SK-N-SH (cell line): ENCODE measurements at regions not wholly inside any gene's neighbourhood (a gene's known extent, or its start where the extent isn't known, plus 50 kb on each side); places are given as distances from the start of the nearest gene placed in this dataset.
A peak's percentile ranks its signal among the peaks of the same experiment; 100 is the strongest.

Experiments
- CTCF ChIA-PET: fragments of 300-600, 350-600 bp; formaldehyde crosslinking; extraction: SDS; loops from one replicate; lab custom pipeline; 2021; lab: Yijun Ruan, JAX
- POLR2A ChIA-PET: fragments of 350-600 bp; sonication (Branson Sonifier 250); formaldehyde crosslinking; extraction: SDS; loops from one replicate; lab custom pipeline; 2020; ENCODE audit warnings: antibody characterized with exemption, inconsistent platforms; lab: Yijun Ruan, JAX
- DNase-seq: peaks from one replicate; pipeline ENCODE4 v3.0.0; 2012
- H2AFZ ChIP-seq: fragments of 200-600 bp; sonication (generic); 2 replicates; pipeline ENCODE4 v1.8.1; 2016; ENCODE audit warnings: antibody characterized with exemption, mild to moderate bottlenecking, low read depth
- H3F3A ChIP-seq: fragments of 200-600 bp; sonication (generic); replicated peaks from 2 replicates; pipeline ENCODE3; 2016; ENCODE audit warnings: antibody characterized with exemption, mild to moderate bottlenecking; ENCODE audit not compliant: insufficient read depth
- H3K27ac ChIP-seq, 2 experiments: fragments of 200-500 bp in 1 of 2; fragments of 200-600 bp in 1 of 2; sonication (Bioruptor generic) in 1 of 2; sonication (generic), shearing (Covaris generic) in 1 of 2; 2 replicates each; pipeline versions ENCODE4 v1.5.1 to v1.6.1; 2014 to 2016; ENCODE audit warnings: low read depth in 2 of 2, inconsistent platforms in 1 of 2, low read length in 1 of 2, mild to moderate bottlenecking in 1 of 2, mixed read lengths in 1 of 2
- H3K27me3 ChIP-seq: fragments of 200-600 bp; sonication (generic), shearing (Covaris generic); 2 replicates; pipeline ENCODE4 v1.6.1; 2016; ENCODE audit warnings: mixed run types; ENCODE audit not compliant: insufficient read depth
- H3K36me3 ChIP-seq, 2 experiments: fragments of 200-500 bp in 1 of 2; fragments of 200-600 bp in 1 of 2; sonication (Bioruptor generic) in 1 of 2; sonication (generic) in 1 of 2; replicated peaks in 1 of 2; 2 replicates each; pipeline versions ENCODE3 to v1.5.1; 2014 to 2016; ENCODE audit warnings: low read length in 1 of 2, mild to moderate bottlenecking in 1 of 2; ENCODE audit not compliant: insufficient read depth in 2 of 2, control insufficient read depth in 1 of 2
- H3K4me1 ChIP-seq, 2 experiments: fragments of 200-500 bp in 1 of 2; fragments of 200-600 bp in 1 of 2; sonication (Bioruptor generic) in 1 of 2; sonication (generic), shearing (Covaris generic) in 1 of 2; 2 replicates each; pipeline versions ENCODE4 v1.5.1 to v1.6.1; 2014 to 2016; ENCODE audit warnings: low read depth in 1 of 2, low read length in 1 of 2, mixed run types in 1 of 2; ENCODE audit not compliant: insufficient read depth in 2 of 2, control insufficient read depth in 1 of 2
- H3K4me2 ChIP-seq: fragments of 200-600 bp; sonication (generic), shearing (Covaris generic); 2 replicates; pipeline ENCODE4 v1.6.1; 2017; ENCODE audit warnings: mixed run types
- H3K4me3 ChIP-seq, 2 experiments: fragments of 200-500 bp in 1 of 2; fragments of 200-600 bp in 1 of 2; sonication (Bioruptor generic) in 1 of 2; sonication (generic), shearing (Covaris generic) in 1 of 2; 2 replicates each; pipeline versions ENCODE4 v1.5.1 to v1.8.1; 2014 to 2016; ENCODE audit warnings: low read depth in 2 of 2, inconsistent platforms in 1 of 2, low read length in 1 of 2, mild to moderate bottlenecking in 1 of 2, mixed read lengths in 1 of 2, moderate library complexity in 1 of 2
- H3K79me2 ChIP-seq: fragments of 200-600 bp; sonication (generic); 2 replicates; pipeline ENCODE4 v1.8.1; 2017; ENCODE audit warnings: mild to moderate bottlenecking; ENCODE audit not compliant: insufficient read depth
- H3K9ac ChIP-seq: fragments of 200-600 bp; sonication (generic); 2 replicates; pipeline ENCODE4 v1.6.1; 2017; ENCODE audit warnings: mixed run types
- H3K9me2 ChIP-seq: fragments of 200-600 bp; sonication (generic); 2 replicates; pipeline ENCODE4 v1.6.1; 2017; ENCODE audit warnings: mixed run types
- H3K9me3 ChIP-seq: fragments of 200-600 bp; sonication (generic); 2 replicates; pipeline ENCODE4 v1.6.1; 2017; ENCODE audit warnings: mixed run types, mild to moderate bottlenecking, moderate library complexity
- H4K20me1 ChIP-seq: fragments of 200-600 bp; sonication (generic); 2 replicates; pipeline ENCODE4 v1.6.1; 2017; ENCODE audit warnings: mild to moderate bottlenecking, mixed run types; ENCODE audit not compliant: insufficient read depth
- CHD2 ChIP-seq: fragments of 150-350 bp; IDR thresholded peaks from 2 replicates; pipeline ENCODE4 v1.6.1; 2018; ENCODE audit warnings: low read length; ENCODE audit not compliant: partially characterized antibody
- EP300 ChIP-seq, 2 experiments: IDR thresholded peaks; 2 replicates each; pipeline versions ENCODE4 v1.4.0 to v1.6.1; 2012; ENCODE audit warnings: borderline replicate concordance in 1 of 2, low read depth in 1 of 2, low read length in 1 of 2
- FOSL2 ChIP-seq: IDR thresholded peaks from 2 replicates; pipeline ENCODE4 v1.4.0; 2012; ENCODE audit warnings: low read depth, mild to moderate bottlenecking, moderate library complexity, borderline replicate concordance
- FOXJ3 ChIP-seq: sonication (generic); formaldehyde crosslinking; IDR thresholded peaks from 2 replicates; pipeline ENCODE4 v1.5.1; 2020; ENCODE audit warnings: mild to moderate bottlenecking, missing genetic modification reagents
- JUND ChIP-seq: IDR thresholded peaks from 2 replicates; pipeline ENCODE4 v1.4.0; 2012
- MXI1 ChIP-seq: IDR thresholded peaks from 2 replicates; pipeline ENCODE4 v1.6.1; 2012; ENCODE audit warnings: mild to moderate bottlenecking, low read depth, low read length, improper control_type of control experiment
- NFIC ChIP-seq: IDR thresholded peaks from 2 replicates; pipeline ENCODE4 v1.4.0; 2012; ENCODE audit warnings: borderline replicate concordance
- NRF1 ChIP-seq: IDR thresholded peaks from 2 replicates; pipeline ENCODE4 v1.6.1; 2012; ENCODE audit warnings: low read depth, mild to moderate bottlenecking, low read length
- REST ChIP-seq: IDR thresholded peaks from 2 replicates; pipeline ENCODE4 v1.6.1; 2012; ENCODE audit warnings: mild to moderate bottlenecking, low read depth, low read length, moderate library complexity
- RFX5 ChIP-seq: IDR thresholded peaks from 2 replicates; pipeline ENCODE4 v1.6.1; 2012; ENCODE audit warnings: mild to moderate bottlenecking, improper control_type of control experiment, low read length
- SIN3A ChIP-seq: IDR thresholded peaks from 2 replicates; pipeline ENCODE4 v1.6.1; 2012; ENCODE audit warnings: low read depth, mild to moderate bottlenecking, low read length, moderate library complexity, borderline replicate concordance
- TCF12 ChIP-seq: IDR thresholded peaks from 2 replicates; pipeline ENCODE4 v1.4.0; 2012
- TEAD4 ChIP-seq: IDR thresholded peaks from 2 replicates; pipeline ENCODE4 v1.4.0; 2012; ENCODE audit warnings: mild to moderate bottlenecking, borderline replicate concordance; ENCODE audit not compliant: insufficient read depth
- YY1 ChIP-seq: IDR thresholded peaks from 2 replicates; pipeline ENCODE4 v1.4.0; 2012; ENCODE audit warnings: low read depth, mild to moderate bottlenecking
- WGBS: methylation state at CpG from one replicate; pipeline ENCODE4 v1.1.6; 2017; ENCODE audit warnings: low lambda C conversion rate; 5-methylcytosine and 5-hydroxymethylcytosine counted together
- TF ChIP-seq, protein P1 (sequence below): IDR thresholded peaks from 2 replicates; pipeline ENCODE4; 2012
- TF ChIP-seq, protein P2 (sequence below): fragments of 200-600 bp; sonication (generic); IDR thresholded peaks from 2 replicates; pipeline ENCODE4 v1.6.1; 2017; ENCODE audit warnings: antibody characterized with exemption, mild to moderate bottlenecking, moderate library complexity
- TF ChIP-seq, protein P3 (sequence below): IDR thresholded peaks from 2 replicates; pipeline ENCODE4 v1.4.0; 2012; ENCODE audit warnings: low read depth
- TF ChIP-seq, protein P4 (sequence below): IDR thresholded peaks from 2 replicates; pipeline ENCODE4 v1.4.0; 2012; ENCODE audit warnings: low read depth, borderline replicate concordance
- TF ChIP-seq, protein P5 (sequence below): IDR thresholded peaks from 2 replicates; pipeline ENCODE4 v1.4.0; 2012; ENCODE audit warnings: low read depth, borderline replicate concordance

DNA sequence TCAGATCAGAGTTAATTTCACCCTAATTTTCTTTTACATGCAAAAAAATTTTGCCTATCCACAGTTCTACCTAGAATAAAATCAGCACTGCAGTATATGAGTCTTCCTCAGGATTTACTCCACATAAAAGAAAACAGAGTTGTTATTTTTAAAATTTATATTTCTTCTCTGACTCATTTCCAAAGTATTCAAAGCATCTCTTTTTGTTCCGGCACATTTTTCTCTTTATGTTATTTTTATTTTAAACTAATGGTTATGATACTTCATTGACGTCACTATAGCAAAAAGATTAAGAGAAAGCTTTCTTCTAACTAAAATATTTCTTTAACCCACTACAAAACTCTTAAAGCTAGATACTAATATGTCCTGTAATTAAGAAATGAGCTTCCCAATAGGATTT is 590.4 kb downstream of the PRELID2 start:
- H3K9ac ChIP-seq: no peak overlapping the region; the same call in 1 of the 2 replicates
- H4K20me1 ChIP-seq: no peaks in the 10 kb centered on the region
- H3K9me2 ChIP-seq: no peaks in the 10 kb centered on the region
- no peak overlapping the region for H3K4me3 ChIP-seq
- peak overlapping the region; percentile 65; the same call in 1 of the 2 replicates for H2AFZ ChIP-seq
- H3K4me1 ChIP-seq: peaks cover 0 to 41% of the 10 kb centered on the region in 2 experiments; a peak in 1 of 4 replicates
- no peaks in the 10 kb centered on the region for H3K9me3 ChIP-seq
- TF ChIP-seq SIN3A (no peak), MXI1 (no peak), EP300 (IDR thresholded peaks at IDR 0.05; ENCODE audit: borderline replicate concordance in 1 of 2, low read depth in 1 of 2, low read length in 1 of 2) (no peak), TCF12 (no peak), RFX5 (no peak)
- TF ChIP-seq, protein P1, sequence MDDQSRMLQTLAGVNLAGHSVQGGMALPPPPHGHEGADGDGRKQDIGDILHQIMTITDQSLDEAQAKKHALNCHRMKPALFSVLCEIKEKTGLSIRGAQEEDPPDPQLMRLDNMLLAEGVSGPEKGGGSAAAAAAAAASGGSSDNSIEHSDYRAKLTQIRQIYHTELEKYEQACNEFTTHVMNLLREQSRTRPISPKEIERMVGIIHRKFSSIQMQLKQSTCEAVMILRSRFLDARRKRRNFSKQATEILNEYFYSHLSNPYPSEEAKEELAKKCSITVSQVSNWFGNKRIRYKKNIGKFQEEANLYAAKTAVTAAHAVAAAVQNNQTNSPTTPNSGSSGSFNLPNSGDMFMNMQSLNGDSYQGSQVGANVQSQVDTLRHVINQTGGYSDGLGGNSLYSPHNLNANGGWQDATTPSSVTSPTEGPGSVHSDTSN: no peak
- H3F3A ChIP-seq: peaks cover 6% of the 10 kb centered on the region
- H3K36me3 ChIP-seq: no peaks in the 10 kb centered on the region
- ChIA-PET POLR2A (no interaction called here), CTCF (no interaction called here)
- no peaks in the 10 kb centered on the region for H3K79me2 ChIP-seq
- H3K27ac ChIP-seq: peak overlapping the region in 1 of 2 experiments; percentile 56; a peak in 2 of 4 replicates
- whole genome bisulfite sequencing: 17% methylated on average over 2 of the region's 2 CpGs
- no peak for DNase-seq
- H3K4me2 ChIP-seq: 0 out of 2 replicates have a peak overlapping the region, but pooled peaks have one; percentile 11
- no peaks in the 10 kb centered on the region for H3K27me3 ChIP-seq

DNA sequence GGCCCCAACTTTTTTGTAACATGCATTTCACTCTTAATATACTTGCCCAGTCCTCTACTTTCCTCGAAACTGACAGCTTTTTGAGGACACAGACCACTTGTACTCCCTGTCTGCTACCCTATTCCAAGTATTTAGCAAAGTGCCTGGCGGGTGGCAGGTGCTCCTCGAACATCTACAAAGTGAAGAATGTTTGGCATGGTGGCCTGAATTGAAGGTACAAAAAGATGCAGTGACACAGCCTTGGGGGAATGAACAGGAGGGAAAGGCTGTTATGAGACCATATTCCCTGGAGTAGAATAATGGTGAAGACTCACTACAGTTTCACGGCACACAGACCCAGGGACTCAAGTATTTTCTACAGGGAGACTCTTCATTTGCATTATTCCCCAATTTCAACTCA is 590.9 kb downstream of the PRELID2 start:
- ChIA-PET CTCF (no interaction called here), POLR2A (no interaction called here)
- Histone ChIP-seq H3K27ac (no peak overlapping the region), H3K27me3 (no peaks in the 10 kb centered on the region), H3K4me3 (no peak overlapping the region), H3K9ac (no peak overlapping the region), H3K4me1 (peaks cover 0 to 41% of the 10 kb centered on the region in 2 experiments; a peak in 1 of 4 replicates), H3K4me2 (no peak overlapping the region; the same call in 1 of the 2 replicates), H2AFZ (no peak overlapping the region), H4K20me1 (no peaks in the 10 kb centered on the region), H3K9me3 (no peaks in the 10 kb centered on the region), H3F3A (peaks cover 6% of the 10 kb centered on the region), H3K36me3 (no peaks in the 10 kb centered on the region)
- no peak for DNase-seq
- TF ChIP-seq, protein P2, sequence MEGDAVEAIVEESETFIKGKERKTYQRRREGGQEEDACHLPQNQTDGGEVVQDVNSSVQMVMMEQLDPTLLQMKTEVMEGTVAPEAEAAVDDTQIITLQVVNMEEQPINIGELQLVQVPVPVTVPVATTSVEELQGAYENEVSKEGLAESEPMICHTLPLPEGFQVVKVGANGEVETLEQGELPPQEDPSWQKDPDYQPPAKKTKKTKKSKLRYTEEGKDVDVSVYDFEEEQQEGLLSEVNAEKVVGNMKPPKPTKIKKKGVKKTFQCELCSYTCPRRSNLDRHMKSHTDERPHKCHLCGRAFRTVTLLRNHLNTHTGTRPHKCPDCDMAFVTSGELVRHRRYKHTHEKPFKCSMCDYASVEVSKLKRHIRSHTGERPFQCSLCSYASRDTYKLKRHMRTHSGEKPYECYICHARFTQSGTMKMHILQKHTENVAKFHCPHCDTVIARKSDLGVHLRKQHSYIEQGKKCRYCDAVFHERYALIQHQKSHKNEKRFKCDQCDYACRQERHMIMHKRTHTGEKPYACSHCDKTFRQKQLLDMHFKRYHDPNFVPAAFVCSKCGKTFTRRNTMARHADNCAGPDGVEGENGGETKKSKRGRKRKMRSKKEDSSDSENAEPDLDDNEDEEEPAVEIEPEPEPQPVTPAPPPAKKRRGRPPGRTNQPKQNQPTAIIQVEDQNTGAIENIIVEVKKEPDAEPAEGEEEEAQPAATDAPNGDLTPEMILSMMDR: no peak
- TF ChIP-seq NRF1: no peak
- no peak for TF ChIP-seq TCF12
- no peak for TF ChIP-seq FOSL2
- TF ChIP-seq REST: no peak
- no peak for TF ChIP-seq FOXJ3 (CRISPR knock-in tag)
- no peak for TF ChIP-seq TEAD4
- no peak for TF ChIP-seq YY1
- TF ChIP-seq, protein P3, sequence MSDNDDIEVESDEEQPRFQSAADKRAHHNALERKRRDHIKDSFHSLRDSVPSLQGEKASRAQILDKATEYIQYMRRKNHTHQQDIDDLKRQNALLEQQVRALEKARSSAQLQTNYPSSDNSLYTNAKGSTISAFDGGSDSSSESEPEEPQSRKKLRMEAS: no peak
- no peak for TF ChIP-seq JUND
- no peak for TF ChIP-seq CHD2
- no peak for TF ChIP-seq RFX5
- TF ChIP-seq, protein P4, sequence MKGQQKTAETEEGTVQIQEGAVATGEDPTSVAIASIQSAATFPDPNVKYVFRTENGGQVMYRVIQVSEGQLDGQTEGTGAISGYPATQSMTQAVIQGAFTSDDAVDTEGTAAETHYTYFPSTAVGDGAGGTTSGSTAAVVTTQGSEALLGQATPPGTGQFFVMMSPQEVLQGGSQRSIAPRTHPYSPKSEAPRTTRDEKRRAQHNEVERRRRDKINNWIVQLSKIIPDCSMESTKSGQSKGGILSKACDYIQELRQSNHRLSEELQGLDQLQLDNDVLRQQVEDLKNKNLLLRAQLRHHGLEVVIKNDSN: no peak
- no peak for TF ChIP-seq MXI1
- TF ChIP-seq, protein P5, sequence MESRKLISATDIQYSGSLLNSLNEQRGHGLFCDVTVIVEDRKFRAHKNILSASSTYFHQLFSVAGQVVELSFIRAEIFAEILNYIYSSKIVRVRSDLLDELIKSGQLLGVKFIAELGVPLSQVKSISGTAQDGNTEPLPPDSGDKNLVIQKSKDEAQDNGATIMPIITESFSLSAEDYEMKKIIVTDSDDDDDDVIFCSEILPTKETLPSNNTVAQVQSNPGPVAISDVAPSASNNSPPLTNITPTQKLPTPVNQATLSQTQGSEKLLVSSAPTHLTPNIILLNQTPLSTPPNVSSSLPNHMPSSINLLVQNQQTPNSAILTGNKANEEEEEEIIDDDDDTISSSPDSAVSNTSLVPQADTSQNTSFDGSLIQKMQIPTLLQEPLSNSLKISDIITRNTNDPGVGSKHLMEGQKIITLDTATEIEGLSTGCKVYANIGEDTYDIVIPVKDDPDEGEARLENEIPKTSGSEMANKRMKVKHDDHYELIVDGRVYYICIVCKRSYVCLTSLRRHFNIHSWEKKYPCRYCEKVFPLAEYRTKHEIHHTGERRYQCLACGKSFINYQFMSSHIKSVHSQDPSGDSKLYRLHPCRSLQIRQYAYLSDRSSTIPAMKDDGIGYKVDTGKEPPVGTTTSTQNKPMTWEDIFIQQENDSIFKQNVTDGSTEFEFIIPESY: no peak
- TF ChIP-seq NFIC: no peak
- TF ChIP-seq, all 33 proteins: peak for 0
- Histone ChIP-seq H3K79me2 (no peaks in the 10 kb centered on the region), H3K9me2 (no peaks in the 10 kb centered on the region)
- WGBS: 90% methylated on average over 4 of the region's 4 CpGs
